H1 (cell line): ENCODE measurements at regions not wholly inside any gene's neighbourhood (a gene's known extent, or its start where the extent isn't known, plus 50 kb on each side); places are given as distances from the start of the nearest gene placed in this dataset.

Experiments used
- CTCF ChIA-PET: fragments of 300-600 bp; sonication (Branson Sonifier 250); formaldehyde crosslinking; loops from one replicate; lab custom pipeline; 2021; ENCODE audit not compliant: partially characterized antibody; lab: Charles Lee
- POLR2A ChIA-PET: fragments of 300-600 bp; sonication (Branson Sonifier 250); formaldehyde crosslinking; loops from one replicate; lab custom pipeline; 2021; ENCODE audit warnings: inconsistent platforms; ENCODE audit not compliant: partially characterized antibody; lab: Charles Lee
- DNase-seq, 2 experiments: peaks; one replicate each; pipeline versions ENCODE4 v3.0.0 to v3.0.0-alpha.2; 2010 to 2022; ENCODE audit warnings: low spot score in 2 of 2, low read depth in 1 of 2, mixed read lengths in 1 of 2
- FAIRE-seq: peaks from 2 replicates; lab custom pipeline; 2011; peaks lifted over from hg19 to GRCh38; lab: Jason Lieb, UNC
- H2AFZ ChIP-seq: 2 replicates; pipeline ENCODE4 v1.8.1; 2012; ENCODE audit warnings: low read length, inconsistent platforms
- H2AK5ac ChIP-seq: 2 replicates; pipeline ENCODE4 v1.6.1; 2013; ENCODE audit warnings: low read depth, low read length
- H2BK120ac ChIP-seq: replicated peaks from 2 replicates; pipeline ENCODE3; 2013; ENCODE audit warnings: low read depth, low read length, inconsistent platforms
- H2BK12ac ChIP-seq: 2 replicates; pipeline ENCODE4 v1.6.1; 2013; ENCODE audit warnings: low read depth, low read length
- H2BK15ac ChIP-seq: 2 replicates; pipeline ENCODE4 v1.6.1; 2013; ENCODE audit warnings: low read length
- H2BK20ac ChIP-seq: 2 replicates; pipeline ENCODE4 v1.6.1; 2013; ENCODE audit warnings: low read length
- H2BK5ac ChIP-seq: 2 replicates; pipeline ENCODE4 v1.6.1; 2013; ENCODE audit warnings: low read depth, low read length
- H3K14ac ChIP-seq: 2 replicates; pipeline ENCODE4 v1.6.1; 2013; ENCODE audit warnings: inconsistent platforms; ENCODE audit not compliant: insufficient read length
- H3K18ac ChIP-seq: 2 replicates; pipeline ENCODE4 v1.6.1; 2013; ENCODE audit warnings: low read length; ENCODE audit errors: extremely low read depth
- H3K23ac ChIP-seq: 2 replicates; pipeline ENCODE4 v1.6.1; 2013; ENCODE audit warnings: inconsistent platforms; ENCODE audit not compliant: insufficient read length
- H3K23me2 ChIP-seq: 2 replicates; pipeline ENCODE4 v1.6.1; 2013; ENCODE audit warnings: low read depth, low read length
- H3K27ac ChIP-seq: 2 replicates; pipeline ENCODE4 v1.6.1; 2011; ENCODE audit warnings: low read depth, low read length, inconsistent platforms
- H3K27me3 ChIP-seq, 4 experiments: replicated peaks in 1 of 4; 1 replicate in 1 of 4; 2 replicates in 3 of 4; pipeline versions ENCODE4 v1.6.1 to v1.8.1; 2011 to 2013; ENCODE audit warnings: low read length in 3 of 4, mild to moderate bottlenecking in 3 of 4, inconsistent platforms in 2 of 4, mixed read lengths in 2 of 4, moderate library complexity in 1 of 4; ENCODE audit not compliant: control insufficient read depth in 3 of 4, insufficient read depth in 3 of 4; ENCODE audit errors: extremely low read depth in 1 of 4
- H3K36me3 ChIP-seq, 4 experiments: 2 replicates each; pipeline versions ENCODE4 v1.6.1 to v1.8.1; 2011 to 2013; ENCODE audit warnings: mild to moderate bottlenecking in 4 of 4, low read length in 3 of 4, moderate library complexity in 2 of 4, control low read depth in 1 of 4, inconsistent platforms in 1 of 4; ENCODE audit not compliant: insufficient read depth in 4 of 4, control insufficient read depth in 2 of 4
- H3K4ac ChIP-seq: replicated peaks from 2 replicates; pipeline ENCODE3; 2013; ENCODE audit warnings: low read length, low read depth, mixed read lengths, inconsistent platforms; ENCODE audit not compliant: insufficient read length
- H3K4me1 ChIP-seq, 4 experiments: replicated peaks in 1 of 4; 1 replicate in 1 of 4; 2 replicates in 3 of 4; pipeline versions ENCODE4 v1.6.1 to v1.8.1; 2011 to 2013; ENCODE audit warnings: low read length in 3 of 4, inconsistent platforms in 2 of 4, mixed read lengths in 1 of 4; ENCODE audit not compliant: insufficient read depth in 4 of 4, control insufficient read depth in 3 of 4
- H3K4me2 ChIP-seq, 2 experiments: 2 replicates each; pipeline versions ENCODE4 v1.6.1 to v1.8.1; 2011 to 2013; ENCODE audit warnings: low read depth in 2 of 2, low read length in 2 of 2, control low read depth in 1 of 2, inconsistent platforms in 1 of 2, mild to moderate bottlenecking in 1 of 2; ENCODE audit not compliant: insufficient read depth in 1 of 2
- H3K4me3 ChIP-seq, 4 experiments: fragments of 200-600, 300-600 bp in 1 of 4; sonication (generic), shearing (Covaris generic), sonication (Bioruptor Twin) in 1 of 4; 2 replicates each; pipeline versions ENCODE4 v1.5.1 to v1.8.1; 2011 to 2016; ENCODE audit warnings: low read length in 4 of 4, low read depth in 3 of 4, control low read depth in 2 of 4, inconsistent platforms in 2 of 4, mild to moderate bottlenecking in 2 of 4, mixed read lengths in 1 of 4, moderate library complexity in 1 of 4; ENCODE audit not compliant: insufficient read depth in 2 of 4; ENCODE audit errors: extremely low read depth in 1 of 4
- H3K56ac ChIP-seq: replicated peaks from 2 replicates; pipeline ENCODE3; 2013; ENCODE audit warnings: low read depth, mild to moderate bottlenecking, mixed read lengths, low read length, inconsistent platforms; ENCODE audit not compliant: insufficient read length
- H3K79me1 ChIP-seq: 2 replicates; pipeline ENCODE4 v1.6.1; 2013; ENCODE audit warnings: low read depth, low read length, control low read depth
- H3K79me2 ChIP-seq, 2 experiments: 2 replicates each; pipeline versions ENCODE4 v1.6.1 to v1.8.1; 2012 to 2013; ENCODE audit warnings: low read length in 2 of 2, mild to moderate bottlenecking in 2 of 2, inconsistent platforms in 1 of 2; ENCODE audit not compliant: insufficient read depth in 2 of 2, control insufficient read depth in 1 of 2
- H3K9ac ChIP-seq, 4 experiments: replicated peaks in 1 of 4; 1 replicate in 1 of 4; 2 replicates in 3 of 4; pipeline versions ENCODE4 v1.6.1 to v1.8.1; 2011 to 2013; ENCODE audit warnings: low read depth in 3 of 4, low read length in 3 of 4, control low read depth in 2 of 4, mild to moderate bottlenecking in 2 of 4, moderate library complexity in 2 of 4, inconsistent platforms in 1 of 4; ENCODE audit errors: extremely low read depth in 1 of 4
- H3K9me3 ChIP-seq, 2 experiments: 2 replicates each; pipeline versions ENCODE4 v1.6.1 to v1.8.1; 2012 to 2013; ENCODE audit warnings: mild to moderate bottlenecking in 2 of 2, moderate library complexity in 2 of 2, control low read depth in 1 of 2, inconsistent platforms in 1 of 2, low read depth in 1 of 2, low read length in 1 of 2, mixed read lengths in 1 of 2; ENCODE audit not compliant: insufficient read depth in 2 of 2
- H4K20me1 ChIP-seq, 2 experiments: replicated peaks in 1 of 2; 2 replicates each; pipeline versions ENCODE3 to v1.8.1; 2011 to 2013; ENCODE audit warnings: inconsistent platforms in 2 of 2, low read length in 2 of 2, mild to moderate bottlenecking in 1 of 2; ENCODE audit not compliant: insufficient read depth in 2 of 2, control insufficient read depth in 1 of 2
- H4K5ac ChIP-seq: 2 replicates; pipeline ENCODE4 v1.6.1; 2013; ENCODE audit warnings: low read length, low read depth, mixed read lengths, inconsistent platforms; ENCODE audit not compliant: insufficient read length
- H4K8ac ChIP-seq: 2 replicates; pipeline ENCODE4 v1.8.0; 2013; ENCODE audit warnings: mild to moderate bottlenecking, moderate library complexity, low read length, inconsistent platforms; ENCODE audit not compliant: insufficient read depth; ENCODE audit errors: extremely low read depth
- H4K91ac ChIP-seq: replicated peaks from 2 replicates; pipeline ENCODE3; 2013; ENCODE audit warnings: low read length, mixed read lengths, inconsistent platforms; ENCODE audit not compliant: insufficient read length
- CBX8 ChIP-seq: fragments of 300-800, 300-1000 bp; sonication (generic); IDR thresholded peaks from 2 replicates; pipeline ENCODE4 v1.7.1; 2016; ENCODE audit warnings: low read depth, low read length, borderline replicate concordance
- FOSL1 ChIP-seq: IDR thresholded peaks from 2 replicates; pipeline ENCODE4 v1.6.1; 2011; ENCODE audit warnings: mild to moderate bottlenecking, low read depth, low read length, moderate library complexity; ENCODE audit not compliant: insufficient read depth
- GTF2F1 ChIP-seq: IDR thresholded peaks from 2 replicates; pipeline ENCODE4 v1.6.1; 2012; ENCODE audit warnings: low read depth, low read length, improper control_type of control experiment, borderline replicate concordance
- POU5F1 ChIP-seq: IDR thresholded peaks from 2 replicates; pipeline ENCODE4 v1.6.1; 2011; ENCODE audit warnings: low read depth, mild to moderate bottlenecking, low read length, moderate library complexity
- RFX5 ChIP-seq: IDR thresholded peaks from 2 replicates; pipeline ENCODE4 v1.6.1; 2011; ENCODE audit warnings: low read depth, low read length, improper control_type of control experiment, borderline replicate concordance
- SIN3A ChIP-seq, 2 experiments: IDR thresholded peaks in 1 of 2; conservative IDR thresholded peaks in 1 of 2; 2 replicates each; pipeline ENCODE4 v1.6.1; 2011 to 2012; ENCODE audit warnings: low read length in 2 of 2, improper control_type of control experiment in 1 of 2, low read depth in 1 of 2, mild to moderate bottlenecking in 1 of 2
- SIX5 ChIP-seq: IDR thresholded peaks from 2 replicates; pipeline ENCODE4 v1.6.1; 2011; ENCODE audit warnings: mild to moderate bottlenecking, low read depth, low read length
- SP1 ChIP-seq: IDR thresholded peaks from 2 replicates; pipeline ENCODE4 v1.6.1; 2011; ENCODE audit warnings: low read depth, low read length
- SRF ChIP-seq: IDR thresholded peaks from 2 replicates; pipeline ENCODE4 v1.6.1; 2011; ENCODE audit warnings: mild to moderate bottlenecking, low read depth, low read length, moderate library complexity
- SUZ12 ChIP-seq: fragments of 200-600 bp; sonication (generic); IDR thresholded peaks from 2 replicates; pipeline ENCODE4 v1.6.1; 2012; ENCODE audit warnings: mild to moderate bottlenecking, inconsistent platforms, low read length, moderate library complexity, mixed read lengths
- TBP ChIP-seq: IDR thresholded peaks from 2 replicates; pipeline ENCODE4 v1.6.1; 2011; ENCODE audit warnings: low read depth, low read length, improper control_type of control experiment
- WGBS, 2 experiments: shearing (Covaris generic) in 1 of 2; methylation state at CpG; one replicate each; pipeline versions ENCODE4 v1.1.6 to v1.1.7; 2013 to 2015; ENCODE audit warnings: low lambda C conversion rate in 2 of 2, mixed read lengths in 2 of 2, inconsistent platforms in 1 of 2, low coverage in 1 of 2, missing lambda C conversion rate in 1 of 2; ENCODE audit not compliant: insufficient replicate concordance in 2 of 2, insufficient coverage in 1 of 2, insufficient read length in 1 of 2; ENCODE audit errors: extremely low coverage in 1 of 2, missing lambda C conversion rate in 1 of 2; 5-methylcytosine and 5-hydroxymethylcytosine counted together
- TF ChIP-seq, protein P1 (sequence below), 3 experiments: IDR thresholded peaks; 1 replicate in 2 of 3; 2 replicates in 1 of 3; pipeline versions ENCODE4 v1.5.1 to v1.6.1; 2011; ENCODE audit warnings: low read length in 3 of 3, mild to moderate bottlenecking in 3 of 3, inconsistent platforms in 2 of 3, low read depth in 1 of 3, moderate library complexity in 1 of 3; ENCODE audit not compliant: insufficient read depth in 1 of 3; ENCODE audit errors: control extremely low read depth in 1 of 3

DNA sequence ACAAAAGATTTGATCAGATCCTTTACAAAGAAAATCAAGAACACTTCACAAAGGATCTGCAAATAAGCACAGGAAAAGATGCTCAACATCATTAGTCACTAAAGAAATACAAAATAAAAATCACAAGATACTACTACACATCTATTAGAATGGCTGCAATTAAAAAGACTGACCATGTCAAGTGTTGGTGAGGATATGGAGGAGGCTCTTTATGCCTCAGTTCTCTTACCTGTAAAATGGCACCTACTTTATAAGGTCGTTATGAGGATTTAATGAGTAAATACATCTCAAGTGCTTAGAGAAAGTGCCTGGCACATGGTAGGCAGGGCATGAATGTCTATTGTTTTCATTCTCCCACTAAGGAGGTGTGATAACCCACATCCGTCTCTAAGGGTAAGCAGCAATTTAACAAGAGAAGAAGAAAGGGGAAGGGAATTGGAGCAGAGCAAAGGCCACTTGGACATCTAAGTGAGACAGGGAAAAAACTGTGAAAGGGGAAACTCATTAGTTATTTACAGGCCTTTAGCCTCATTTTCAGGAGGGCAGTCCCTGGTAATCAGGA, 157.5 kb upstream of the NFE2L3 start:
- Histone ChIP-seq H4K8ac (no peak overlapping the region), H2AK5ac (no peak overlapping the region), H3K23ac (no peak overlapping the region), H3K79me1 (no peaks in the 10 kb centered on the region), H4K5ac (no peak overlapping the region), H2BK12ac (no peak overlapping the region), H3K36me3 (no peaks in the 10 kb centered on the region), H3K79me2 (no peaks in the 10 kb centered on the region), H3K27ac (no peak overlapping the region), H3K9ac (no peak overlapping the region), H2BK20ac (no peak overlapping the region), H3K9me3 (no peaks in the 10 kb centered on the region), H2BK5ac (no peak overlapping the region), H2AFZ (no peak overlapping the region), H3K4me3 (no peak overlapping the region), H4K91ac (no peak overlapping the region), H3K27me3 (no peaks in the 10 kb centered on the region), H4K20me1 (no peaks in the 10 kb centered on the region), H3K56ac (no peak overlapping the region), H3K14ac (no peak overlapping the region), H2BK15ac (no peak overlapping the region), H3K18ac (no peak overlapping the region), H2BK120ac (no peak overlapping the region), H3K4ac (no peak overlapping the region), H3K23me2 (no peaks in the 10 kb centered on the region), H3K4me1 (no peaks in the 10 kb centered on the region), H3K4me2 (no peak overlapping the region)
- CTCF ChIA-PET = interaction anchor here (1.1 kb wide), 1 partner anchor 84 kb away, joined by 3 read pairs; no protein-coding TSS in a partner anchor
- 62% methylated on average over 2 of the region's 2 CpGs; no CpG with 5 or more reads in 1 of the 2 experiments for WGBS, 2 experiments
- POLR2A ChIA-PET = no interaction called here
- no peak for DNase-seq
- FAIRE-seq = no peak
- TF ChIP-seq SUZ12 = no peak
- TF ChIP-seq GTF2F1 = no peak
- no peak for TF ChIP-seq RFX5
- TF ChIP-seq SIX5 = no peak
- no peak for TF ChIP-seq CBX8
- TF ChIP-seq SRF = no peak
- TF ChIP-seq SP1 = no peak
- TF ChIP-seq POU5F1 = no peak
- TF ChIP-seq TBP = no peak
- TF ChIP-seq SIN3A (conservative IDR thresholded peaks at IDR 0.05 in 1 of 2, IDR thresholded peaks at IDR 0.05 in 1 of 2; ENCODE audit: low read depth in 1 of 2, low read length in 2 of 2) = no peak
- TF ChIP-seq, protein P1, sequence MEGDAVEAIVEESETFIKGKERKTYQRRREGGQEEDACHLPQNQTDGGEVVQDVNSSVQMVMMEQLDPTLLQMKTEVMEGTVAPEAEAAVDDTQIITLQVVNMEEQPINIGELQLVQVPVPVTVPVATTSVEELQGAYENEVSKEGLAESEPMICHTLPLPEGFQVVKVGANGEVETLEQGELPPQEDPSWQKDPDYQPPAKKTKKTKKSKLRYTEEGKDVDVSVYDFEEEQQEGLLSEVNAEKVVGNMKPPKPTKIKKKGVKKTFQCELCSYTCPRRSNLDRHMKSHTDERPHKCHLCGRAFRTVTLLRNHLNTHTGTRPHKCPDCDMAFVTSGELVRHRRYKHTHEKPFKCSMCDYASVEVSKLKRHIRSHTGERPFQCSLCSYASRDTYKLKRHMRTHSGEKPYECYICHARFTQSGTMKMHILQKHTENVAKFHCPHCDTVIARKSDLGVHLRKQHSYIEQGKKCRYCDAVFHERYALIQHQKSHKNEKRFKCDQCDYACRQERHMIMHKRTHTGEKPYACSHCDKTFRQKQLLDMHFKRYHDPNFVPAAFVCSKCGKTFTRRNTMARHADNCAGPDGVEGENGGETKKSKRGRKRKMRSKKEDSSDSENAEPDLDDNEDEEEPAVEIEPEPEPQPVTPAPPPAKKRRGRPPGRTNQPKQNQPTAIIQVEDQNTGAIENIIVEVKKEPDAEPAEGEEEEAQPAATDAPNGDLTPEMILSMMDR (IDR thresholded peaks at IDR 0.05; ENCODE audit: control extremely low read depth in 1 of 3, insufficient read depth in 1 of 3, low read depth in 1 of 3, low read length in 3 of 3) = no peak
- TF ChIP-seq FOSL1 = no peak
